NCI-H187 treated with DMSO at 0.1 percent for 48 hours (cell line): ENCODE measurements at regions not wholly inside any gene's neighbourhood (a gene's known extent, or its start where the extent isn't known, plus 50 kb on each side); places are given as distances from the start of the nearest gene placed in this dataset.

Experiments
- DNase-seq: peaks from one replicate; lab custom pipeline; 2025; lab: John Stamatoyannopoulos, UW

- no peak for DNase-seq
These were observed 102.7 kb upstream of the AGBL1 start for GRCh38 chr15:85976986-85977385.

- no peak for DNase-seq
These were observed 102.1 kb upstream of the AGBL1 start for GRCh38 chr15:85977586-85977985.

GRCh38 chr15:85979929-85980328, 99.7 kb upstream of the AGBL1 start:
- DNase-seq, result no peak

- no peak for DNase-seq
These were observed 98.7 kb upstream of the AGBL1 start for GRCh38 chr15:85980946-85981345.

DNA sequence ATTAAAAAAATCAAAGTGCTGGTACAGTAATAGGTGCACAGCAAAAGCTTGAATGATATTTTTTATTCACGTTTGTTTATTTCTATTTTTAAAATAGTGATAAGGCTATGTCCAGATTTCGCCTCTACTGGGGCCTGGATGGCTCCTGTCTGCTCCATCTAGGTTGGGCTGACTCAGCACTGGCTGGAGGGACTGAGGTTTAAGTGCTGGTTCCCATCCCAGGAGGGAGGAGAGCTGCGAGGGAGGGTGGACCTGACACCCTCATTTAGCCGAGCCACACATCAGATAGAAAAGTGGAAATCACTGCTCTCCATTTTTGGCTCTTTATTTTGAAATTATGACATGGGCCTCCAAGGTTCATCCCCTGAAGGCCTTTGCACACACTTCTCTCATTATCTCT, 95.4 kb upstream of the AGBL1 start:
- DNase-seq, result no peak

- DNase-seq, result no peak
These were observed 93.6 kb upstream of the AGBL1 start for GRCh38 chr15:85986116-85986515.

DNA sequence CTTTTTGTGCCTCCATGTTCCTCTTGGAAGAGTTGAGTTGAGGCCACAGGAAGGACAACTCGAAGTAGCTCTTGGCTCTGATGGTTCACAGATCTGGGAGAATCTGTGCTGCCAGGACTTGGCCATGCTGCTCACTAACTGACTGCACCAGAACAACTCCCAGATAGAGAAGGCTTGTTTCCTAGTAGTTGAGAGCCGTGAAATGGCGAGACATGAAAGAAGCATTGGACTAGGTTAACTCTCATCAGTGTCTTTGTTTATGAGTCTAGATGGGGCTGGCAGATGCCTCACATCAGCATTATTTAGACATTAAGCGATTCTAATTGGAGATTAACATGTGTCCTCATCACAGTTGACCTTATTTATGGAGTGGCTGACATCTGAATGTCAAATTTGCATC, 92.9 kb upstream of the AGBL1 start:
- DNase-seq, result no peak

GRCh38 chr15:85988741-85989140, 90.9 kb upstream of the AGBL1 start:
- DNase-seq, result no peak

DNA sequence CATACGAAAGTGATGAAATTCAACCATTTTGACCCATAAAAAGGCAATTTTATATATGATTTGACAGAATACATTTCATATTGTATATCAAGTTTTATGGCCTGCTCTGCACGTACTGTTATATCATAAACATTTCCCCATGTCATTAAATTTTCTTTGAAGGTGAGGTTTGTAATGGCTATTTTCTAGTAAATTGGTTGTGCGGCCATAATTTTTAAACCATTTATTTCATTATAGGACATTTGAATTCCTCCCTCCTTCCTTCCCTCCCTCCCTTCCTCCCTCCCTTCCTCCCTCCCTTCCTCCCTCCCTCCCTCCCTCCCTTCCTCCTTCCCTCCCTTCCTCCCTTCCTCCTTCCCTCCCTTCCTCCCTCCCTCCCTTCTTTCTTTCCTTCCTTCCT, 87.4 kb upstream of the AGBL1 start:
- no peak for DNase-seq

- DNase-seq, result no peak
These were observed 86.6 kb upstream of the AGBL1 start for GRCh38 chr15:85993116-85993515.

DNA sequence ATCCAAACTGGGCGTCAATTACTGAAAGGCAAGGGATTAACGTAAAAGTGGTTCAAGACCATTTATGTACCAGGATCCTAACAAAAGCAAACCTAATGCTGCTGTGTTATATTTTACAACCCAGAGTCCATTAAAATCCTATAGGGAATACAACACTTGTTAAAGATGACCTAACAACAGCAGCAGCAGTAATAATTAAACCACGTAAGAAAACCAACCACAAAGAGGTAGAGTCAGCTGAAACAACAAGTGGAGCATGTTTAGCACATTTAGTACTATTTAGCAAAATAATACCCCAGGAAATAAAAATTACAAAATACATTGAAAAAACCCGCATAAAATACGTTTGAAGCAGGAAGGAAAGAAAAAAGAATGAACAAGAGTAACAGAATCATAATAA, 82.1 kb upstream of the AGBL1 start:
- DNase-seq, result no peak

DNA sequence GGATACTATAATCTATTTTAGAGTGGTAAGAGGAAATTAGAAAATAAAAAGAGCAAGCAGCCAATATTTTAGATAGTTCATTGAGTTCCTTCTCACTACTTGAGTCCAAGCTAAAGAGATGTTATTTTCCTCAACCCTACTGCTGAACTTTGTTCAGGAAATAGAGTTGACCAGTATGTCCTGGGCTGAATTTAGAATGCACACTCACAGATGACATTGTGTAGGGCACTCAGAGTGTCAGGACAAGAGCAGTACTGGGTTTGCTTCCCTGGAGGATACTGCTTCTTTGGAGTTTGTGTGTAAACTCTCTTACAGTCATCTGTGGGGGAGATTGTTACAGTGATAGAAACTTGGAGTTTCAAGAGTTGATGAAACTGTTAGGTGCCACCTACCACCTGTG, 80.0 kb upstream of the AGBL1 start:
- no peak for DNase-seq

GRCh38 chr15:86001200-86001599, 78.5 kb upstream of the AGBL1 start:
- DNase-seq, result no peak

DNA sequence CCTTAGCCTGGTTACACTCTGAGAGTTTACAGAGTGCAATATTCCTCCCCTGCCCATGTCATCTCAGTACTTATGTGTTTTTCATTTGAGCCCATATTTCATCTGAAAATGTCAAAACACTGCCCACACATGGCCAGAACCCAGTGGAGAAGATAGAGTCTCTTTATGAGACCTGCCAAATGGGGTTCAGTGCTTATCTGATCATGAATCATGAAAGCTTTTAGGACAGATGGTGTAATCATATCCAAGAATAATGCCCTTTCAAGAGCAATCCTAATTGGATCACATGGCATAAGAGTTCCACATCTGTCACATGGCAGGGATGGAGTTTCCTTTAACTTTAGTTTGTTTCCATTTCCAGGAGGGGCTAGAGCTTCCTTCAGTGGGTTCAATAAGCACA, 77.2 kb upstream of the AGBL1 start:
- DNase-seq, result peak; percentile 7

GRCh38 chr15:86004061-86004460, 75.6 kb upstream of the AGBL1 start:
- no peak for DNase-seq

- no peak for DNase-seq
These were observed 73.1 kb upstream of the AGBL1 start for GRCh38 chr15:86006546-86006945.

DNA sequence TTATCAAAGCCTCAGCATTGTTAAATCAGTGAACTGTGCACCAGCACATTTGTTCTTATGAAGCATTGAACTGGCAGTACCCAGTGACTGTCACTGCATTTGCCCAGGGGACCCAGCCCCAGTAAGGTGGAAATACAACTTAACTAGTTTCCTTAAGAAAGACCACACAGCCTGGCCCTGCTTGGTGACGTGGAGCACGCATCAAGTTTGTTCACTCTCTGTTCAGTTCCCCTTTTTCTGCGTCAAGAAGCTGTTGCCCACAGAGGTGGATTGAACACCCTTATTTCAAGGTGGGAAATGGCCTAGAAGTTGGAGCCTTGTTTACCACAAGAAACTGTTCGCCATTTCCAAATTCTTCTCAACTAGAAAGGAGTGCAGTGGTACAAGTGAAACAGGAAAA, 69.9 kb upstream of the AGBL1 start:
- no peak for DNase-seq

- no peak for DNase-seq
These were observed 69.3 kb upstream of the AGBL1 start for GRCh38 chr15:86010398-86010797.

DNA sequence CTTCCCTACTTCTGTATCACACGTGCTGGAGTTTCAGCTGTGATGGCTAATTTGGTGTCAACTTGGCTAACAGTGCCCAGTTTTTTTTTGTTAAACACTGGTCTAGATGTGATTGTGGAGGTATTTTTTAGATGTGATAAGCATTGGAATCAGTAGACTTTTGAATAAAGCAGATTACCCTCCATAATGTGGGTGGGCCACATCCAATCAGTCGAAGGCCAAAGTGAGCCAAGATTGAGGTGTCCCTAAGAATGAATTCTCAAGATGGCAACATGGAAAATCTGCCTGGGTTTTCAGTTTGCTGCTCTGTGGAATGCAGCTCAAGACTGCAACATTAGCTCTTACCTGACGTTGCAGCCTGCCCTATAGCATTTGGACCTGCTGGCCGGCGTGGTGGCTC, 68.8 kb upstream of the AGBL1 start:
- no peak for DNase-seq

DNA sequence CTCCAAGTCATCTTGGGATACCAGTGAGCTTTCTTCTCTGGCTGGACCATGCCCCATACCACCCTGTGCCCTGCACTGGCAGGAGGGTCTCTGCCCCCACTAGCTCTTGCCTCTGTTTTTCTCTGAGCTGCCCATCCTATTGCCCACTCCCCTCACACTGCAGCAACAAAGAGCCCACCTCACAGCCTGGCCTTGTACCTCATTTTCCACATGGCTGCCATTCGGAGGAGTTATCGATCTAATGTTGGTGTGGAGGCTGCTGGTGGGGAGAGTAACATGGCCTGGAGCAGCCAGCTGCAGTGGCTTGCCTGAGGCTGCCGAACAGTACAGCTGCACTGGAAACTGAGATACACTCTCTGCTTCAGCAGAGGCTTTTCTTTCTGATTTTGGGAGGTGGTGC, 65.7 kb upstream of the AGBL1 start:
- DNase-seq, result no peak

DNA sequence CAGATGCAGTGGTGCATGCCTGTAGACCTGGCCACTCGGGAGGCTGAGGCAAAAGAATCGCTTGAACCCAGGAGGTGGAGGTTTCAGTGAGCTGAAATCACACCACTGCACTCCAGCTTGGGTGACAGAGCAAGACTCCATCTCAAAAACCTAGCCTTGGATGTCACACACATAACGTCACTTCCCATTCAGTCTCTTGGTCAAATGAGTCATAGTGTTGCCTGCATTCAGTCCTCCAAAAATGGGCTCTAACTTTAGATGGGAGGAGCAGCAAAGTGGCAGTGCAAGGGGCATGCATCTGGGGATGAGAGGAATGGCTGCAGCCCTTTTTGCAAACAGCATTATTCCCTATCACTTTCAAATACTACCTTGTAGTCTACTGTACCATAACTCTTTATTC, 62.9 kb upstream of the AGBL1 start:
- DNase-seq, result no peak

DNA sequence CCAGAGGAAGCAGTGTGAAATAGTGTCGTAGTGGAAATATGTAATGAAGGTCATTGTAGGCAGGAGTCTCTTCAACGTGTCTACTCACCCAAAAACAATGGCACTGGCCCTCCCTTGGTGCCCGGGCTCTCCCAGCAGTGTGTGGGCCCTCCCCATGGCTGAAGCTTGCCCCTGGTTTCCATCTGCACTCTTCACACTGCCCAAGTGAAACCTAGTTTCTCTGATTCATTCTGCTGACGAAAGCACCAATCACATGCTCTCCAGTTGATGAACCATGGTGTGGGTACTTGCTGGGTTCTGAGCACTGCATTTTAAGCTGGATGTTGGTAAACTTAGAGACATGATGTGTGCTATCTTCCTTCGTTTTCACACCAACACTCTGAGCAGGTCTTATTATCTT, 61.0 kb upstream of the AGBL1 start:
- no peak for DNase-seq

GRCh38 chr15:86021281-86022264, 58.1 kb upstream of the AGBL1 start:
- no peak for DNase-seq

DNA sequence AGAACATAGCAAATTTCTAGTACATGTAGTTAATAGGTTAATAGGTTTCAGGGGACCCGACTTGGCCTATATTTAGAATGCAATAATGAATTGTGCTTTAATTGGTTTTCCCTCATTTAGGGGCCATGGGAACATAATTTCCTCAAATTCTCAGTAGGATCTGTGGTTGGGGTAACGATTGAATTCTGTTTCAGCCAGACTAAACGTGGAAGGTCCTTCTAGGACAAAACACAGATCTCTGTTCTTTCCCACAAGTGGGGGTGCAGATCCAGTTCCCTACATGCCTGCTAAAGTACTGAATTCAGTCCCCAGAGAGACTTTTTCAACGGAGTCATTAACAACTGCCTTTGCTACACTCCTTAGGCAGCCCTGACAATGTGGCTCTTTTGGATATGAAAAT, 50.7 kb upstream of the AGBL1 start:
- no peak for DNase-seq
